SW 1271 (cell line): ENCODE measurements at regions not wholly inside any gene's neighbourhood (a gene's known extent, or its start where the extent isn't known, plus 50 kb on each side); places are given as distances from the start of the nearest gene placed in this dataset.

ENCODE experiments used
- DNase-seq, 2 experiments: peaks; one replicate each; lab custom pipeline; 2025; lab: John Stamatoyannopoulos, UW

DNA sequence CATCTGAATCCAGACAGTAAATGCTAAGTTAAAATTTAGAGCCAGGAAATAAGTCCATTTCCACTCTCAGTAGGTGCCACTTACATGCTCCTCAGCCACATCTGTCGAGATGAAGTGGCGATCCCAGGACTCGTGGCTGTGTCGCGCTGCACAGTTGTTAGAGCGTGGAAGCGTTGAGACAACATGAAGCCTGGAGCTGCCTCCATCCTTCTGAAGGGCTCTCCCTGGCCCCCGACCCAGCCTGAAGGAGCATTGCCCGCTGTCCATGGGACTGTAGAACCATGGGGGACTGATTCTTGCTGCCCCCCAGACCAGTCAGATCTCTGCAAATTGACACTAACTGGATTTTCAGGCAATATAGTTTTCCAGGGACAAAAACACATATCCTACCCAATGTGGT, 58.9 kb downstream of the IRX1 start:
- no peak for DNase-seq

GRCh38 chr5:3656803-3657202, 61.2 kb downstream of the IRX1 start:
- DNase-seq = no peak

GRCh38 chr5:3657364-3658022, 61.9 kb downstream of the IRX1 start:
- DNase-seq = no peak

GRCh38 chr5:3658929-3659328, 63.3 kb downstream of the IRX1 start:
- no peak for DNase-seq

- no peak for DNase-seq
Measured at GRCh38 chr5:3659907-3660306, 64.3 kb downstream of the IRX1 start.

DNA sequence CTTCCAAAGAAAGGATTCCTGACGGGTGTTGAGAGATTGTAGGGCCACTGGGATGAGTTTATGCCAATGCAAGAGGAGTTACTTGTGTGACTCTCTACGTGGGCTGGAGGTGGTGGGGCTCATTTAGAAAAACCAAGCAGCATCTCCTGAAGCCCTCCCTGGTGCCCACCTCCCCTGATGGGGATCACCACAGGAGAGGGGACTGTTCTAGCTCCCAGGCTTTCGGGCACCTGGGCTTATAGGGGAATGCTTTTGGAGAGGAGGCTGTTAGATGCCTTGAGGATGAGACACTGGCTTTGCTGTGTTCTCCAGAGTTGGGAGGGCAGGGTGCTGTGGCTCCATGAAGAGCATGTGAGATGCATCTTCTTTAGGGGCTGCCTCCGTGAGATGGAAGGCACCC, 65.0 kb downstream of the IRX1 start:
- DNase-seq = no peak

DNA sequence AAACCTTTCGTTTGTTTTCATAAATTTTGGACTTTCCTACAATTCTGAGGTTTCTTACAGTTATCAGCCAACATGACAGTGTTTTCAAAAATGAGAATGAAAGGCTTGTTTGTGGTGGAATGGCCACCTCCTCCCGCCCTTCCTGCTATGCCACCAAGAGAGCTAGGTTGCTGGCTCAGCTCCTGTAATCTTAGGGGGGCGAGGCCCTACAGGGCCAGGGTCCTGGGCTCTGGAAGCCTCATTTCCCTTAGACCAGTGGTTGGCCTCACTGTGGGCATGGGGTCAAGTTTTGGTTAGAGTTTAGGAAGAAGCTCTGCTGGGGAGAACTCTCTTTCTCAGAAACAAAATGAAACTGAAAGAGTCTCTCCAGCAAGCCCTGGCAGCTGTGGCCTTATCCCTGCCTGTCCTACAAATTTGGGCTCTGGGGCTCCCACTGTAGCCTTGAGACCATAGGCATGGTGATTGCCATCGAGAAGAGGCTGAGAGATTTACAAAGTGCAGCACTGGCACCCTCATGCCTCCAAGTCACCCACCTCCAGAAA, 66.2 kb downstream of the IRX1 start:
- no peak for DNase-seq

DNA sequence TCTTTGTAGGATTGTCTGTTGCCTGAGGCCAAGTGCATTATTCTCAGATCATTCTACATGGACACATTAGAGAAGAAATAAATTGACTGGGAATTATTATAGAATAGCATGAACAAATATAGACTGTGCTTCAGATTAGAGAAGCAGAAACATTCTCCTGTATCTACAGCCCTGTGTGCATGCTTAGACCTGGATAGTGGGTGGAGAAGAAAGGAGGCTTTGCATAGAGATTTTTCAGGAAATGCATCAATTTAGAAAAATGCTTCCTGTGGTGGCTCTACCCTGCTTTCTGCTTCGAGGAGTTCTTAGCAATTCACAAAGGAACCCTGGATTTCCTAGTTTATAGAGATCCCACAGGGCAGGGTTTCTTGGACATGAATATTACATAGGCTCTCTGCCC, 66.7 kb downstream of the IRX1 start:
- no peak for DNase-seq

- no peak for DNase-seq
Measured at GRCh38 chr5:3671337-3671736, 75.7 kb downstream of the IRX1 start.

- no peak for DNase-seq
Measured at GRCh38 chr5:3678801-3679200, 83.2 kb downstream of the IRX1 start.

DNA sequence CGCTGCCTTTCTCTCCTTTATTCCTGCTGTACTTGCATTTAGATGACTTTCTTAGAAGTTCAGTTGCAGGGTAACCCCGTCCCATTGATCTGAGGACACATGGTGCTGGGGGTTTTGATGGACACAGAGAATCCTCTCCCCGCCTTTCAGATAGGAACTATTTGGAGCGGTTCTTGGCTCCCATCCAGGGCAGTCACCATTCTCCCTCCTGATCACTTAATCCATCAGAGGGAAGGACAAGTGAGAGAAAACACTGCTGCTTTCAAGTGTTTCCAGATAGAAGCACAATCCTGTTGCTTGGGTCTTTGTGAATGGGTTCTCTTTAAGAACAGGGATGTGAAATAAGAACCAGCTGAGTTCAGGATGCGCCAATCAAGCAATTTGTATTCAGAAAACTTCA, 85.2 kb downstream of the IRX1 start:
- DNase-seq = no peak

- DNase-seq = no peak
Measured at GRCh38 chr5:3684118-3684517, 88.5 kb downstream of the IRX1 start.

DNA sequence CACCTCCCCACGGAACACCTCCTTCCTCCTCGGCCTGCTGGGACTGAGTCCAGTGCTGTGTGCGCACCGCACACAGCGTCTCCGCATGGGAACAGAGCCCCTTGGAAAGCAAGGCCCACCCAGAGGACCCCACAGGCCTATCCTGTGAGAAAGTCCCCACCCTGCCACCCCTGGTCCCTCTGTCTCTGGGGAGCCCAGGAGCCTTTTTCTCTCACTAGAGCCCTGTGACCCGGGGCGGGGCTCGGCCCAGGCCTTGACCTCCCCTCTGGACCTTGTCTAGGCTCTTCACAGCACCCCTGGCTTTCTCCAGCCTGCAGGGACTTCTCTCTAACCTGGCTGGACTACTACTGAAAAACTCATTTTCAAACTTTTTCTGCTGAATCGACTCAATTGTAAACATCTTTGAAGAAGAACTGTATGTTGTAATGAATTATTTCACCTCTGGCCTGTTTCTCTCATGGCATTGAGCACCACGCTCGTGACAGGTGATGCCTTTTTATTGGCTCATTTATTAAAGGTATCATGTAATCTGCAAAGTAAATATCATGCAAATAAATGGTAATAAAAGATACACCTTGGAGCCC, 89.2 kb downstream of the IRX1 start:
- no peak for DNase-seq

DNA sequence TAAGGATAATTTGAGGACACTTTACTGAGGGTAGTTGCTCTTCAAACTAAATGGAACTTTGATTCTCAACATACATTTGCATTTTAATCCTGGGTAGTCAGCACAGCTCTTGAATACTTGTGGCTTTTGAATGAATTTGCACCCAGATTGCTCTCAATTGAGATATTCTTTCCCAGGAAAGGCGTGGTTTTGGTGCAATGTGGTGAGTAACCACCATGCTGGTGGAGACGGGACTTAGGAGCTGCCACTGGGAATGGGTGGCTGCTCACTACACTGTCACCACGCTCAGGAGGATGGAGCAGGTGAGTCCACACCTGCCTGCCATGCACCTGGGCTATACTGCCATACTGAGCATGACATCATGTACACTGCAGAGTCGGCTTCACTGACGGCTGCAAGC, 99.2 kb downstream of the IRX1 start:
- DNase-seq = no peak

GRCh38 chr5:3695818-3696217, 100.2 kb downstream of the IRX1 start:
- no peak for DNase-seq

DNA sequence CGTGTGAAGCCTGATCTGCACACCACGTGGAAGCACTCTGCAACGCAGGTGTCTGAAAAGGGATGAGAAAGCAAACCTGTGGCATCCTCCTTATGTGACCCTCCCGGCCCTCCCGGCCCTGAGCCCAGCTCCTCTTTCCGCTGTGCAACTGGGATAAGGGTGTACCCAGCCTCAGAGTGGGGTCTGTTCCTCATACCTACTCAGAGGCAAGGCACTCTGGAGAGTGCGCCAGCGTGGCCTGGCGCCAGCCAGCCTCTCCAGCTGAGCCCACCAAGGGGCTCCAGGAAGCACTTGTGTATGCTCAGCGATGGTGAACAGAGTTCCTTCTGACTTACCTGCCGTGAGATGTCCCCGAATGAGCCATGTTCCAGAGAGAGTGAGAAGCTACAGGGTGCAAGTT, 102.8 kb downstream of the IRX1 start:
- DNase-seq = no peak

- DNase-seq = no peak
Measured at GRCh38 chr5:3701694-3702093, 106.1 kb downstream of the IRX1 start.

DNA sequence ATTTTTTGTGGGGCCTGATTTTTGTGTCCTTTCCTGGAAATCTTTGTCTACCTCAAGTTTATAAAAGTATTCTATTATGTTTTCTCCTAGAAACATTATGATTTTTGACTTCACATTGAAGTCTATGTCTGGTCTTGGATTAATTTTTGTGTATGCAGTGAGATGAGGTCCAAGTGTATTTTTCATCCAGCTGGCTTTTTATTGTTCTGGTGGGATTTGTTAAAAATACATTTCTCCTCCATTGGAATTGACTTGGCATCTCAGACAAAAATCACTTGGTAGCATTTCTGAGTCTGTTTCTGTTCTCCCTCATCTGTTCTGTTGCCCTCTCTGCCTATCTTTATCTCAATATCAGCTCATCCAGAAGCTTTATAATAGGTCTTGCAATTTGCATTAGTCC, 109.0 kb downstream of the IRX1 start:
- no peak for DNase-seq

DNA sequence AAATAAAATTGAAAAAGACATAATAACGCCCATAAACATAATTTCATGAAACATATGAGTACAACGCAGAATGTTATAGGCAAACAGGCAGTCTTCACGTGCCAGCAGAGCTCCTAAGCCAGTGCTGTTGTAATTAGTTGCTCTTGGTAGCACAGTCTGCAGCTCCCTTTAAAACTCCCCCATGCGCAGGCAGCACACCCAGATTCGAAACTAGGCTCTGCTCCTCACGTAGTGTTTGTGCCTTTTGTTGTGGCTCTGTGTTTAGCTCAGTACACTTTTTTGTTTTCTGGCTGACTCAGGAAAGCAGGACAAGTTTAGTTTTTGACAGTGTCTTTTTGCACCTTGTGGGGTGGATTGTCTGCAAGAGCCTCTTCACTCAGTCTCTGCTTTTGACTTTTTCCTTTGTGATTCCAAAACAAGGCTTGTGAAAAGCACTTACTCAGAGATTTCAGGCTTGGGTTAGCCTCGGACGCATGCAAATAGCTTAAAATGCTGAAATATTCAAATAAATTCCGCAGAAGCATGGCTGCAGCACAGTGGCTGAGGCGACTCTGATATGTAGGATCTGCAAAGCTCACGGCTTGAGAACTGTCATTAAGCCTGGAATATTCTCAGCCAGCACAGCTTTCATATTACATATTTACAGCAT, 113.6 kb downstream of the IRX1 start:
- no peak for DNase-seq

DNA sequence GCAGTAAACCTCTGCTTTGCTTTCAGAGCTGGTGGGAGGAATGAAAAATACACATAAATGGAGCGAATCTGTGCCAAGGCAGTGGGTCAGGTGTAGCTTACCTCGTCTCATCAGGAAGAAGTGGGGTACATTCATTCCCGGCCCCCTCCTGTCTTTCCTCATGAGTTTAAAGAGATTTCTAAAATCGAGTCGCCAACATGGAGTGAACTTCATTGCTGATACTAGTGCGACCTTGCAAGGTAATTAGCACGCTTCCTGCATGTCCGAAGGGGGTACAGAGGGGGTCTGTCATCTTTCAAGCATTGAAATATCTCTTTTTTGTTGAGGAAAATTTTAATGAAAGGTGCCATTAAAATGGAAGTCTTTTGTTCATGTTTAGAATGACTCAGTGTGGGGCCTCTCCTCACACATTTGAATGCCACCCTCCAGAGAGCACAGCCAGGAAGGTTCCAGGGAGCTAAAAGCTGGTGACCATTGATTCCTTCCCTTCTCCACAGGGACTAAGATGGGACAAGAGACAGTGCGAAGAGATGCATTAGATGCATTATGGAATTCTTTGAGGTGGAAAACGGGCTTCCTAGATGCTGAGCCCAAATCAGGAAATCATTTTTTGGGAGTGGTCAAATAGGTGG, 114.2 kb downstream of the IRX1 start:
- no peak for DNase-seq

DNA sequence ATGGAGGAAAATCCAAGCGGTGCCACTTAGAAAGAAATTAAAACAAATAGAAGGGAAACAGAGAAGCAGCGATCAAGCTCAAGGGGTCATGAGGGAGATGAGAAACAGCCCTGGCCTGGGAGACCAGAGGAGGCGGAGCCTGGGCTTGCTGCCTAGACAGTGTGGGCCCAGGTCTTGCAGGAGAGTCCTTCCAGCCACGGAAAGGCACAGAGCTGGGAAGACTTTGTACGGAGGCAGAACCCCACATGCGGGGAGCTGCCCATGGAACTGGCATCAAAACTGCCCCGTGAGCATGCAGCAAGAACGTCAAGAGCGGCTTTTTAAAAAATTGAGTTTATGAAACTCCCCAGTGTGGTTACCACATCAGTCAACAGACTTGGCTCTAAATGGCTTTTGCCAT, 119.4 kb downstream of the IRX1 start:
- no peak for DNase-seq

- DNase-seq = no peak
Measured at GRCh38 chr5:3729631-3730030, 134.0 kb downstream of the IRX1 start.

- no peak for DNase-seq
Measured at GRCh38 chr5:3734632-3735031, 139.0 kb downstream of the IRX1 start.
